ENCODE measurements at regions not wholly inside any gene's neighbourhood (a gene's known extent, or its start where the extent isn't known, plus 50 kb on each side); places are given as distances from the start of the nearest gene placed in this dataset.

- DNase-seq: no peak
Observed at GRCh38 chr6:21381331-21381963, 212.1 kb upstream of the SOX4 start.

- DNase-seq: no peak
Observed at GRCh38 chr6:21382821-21383449, 210.6 kb upstream of the SOX4 start.

GRCh38 chr6:21383450-21384085 lies 210.0 kb upstream of the SOX4 start:
- no peak for DNase-seq

DNA sequence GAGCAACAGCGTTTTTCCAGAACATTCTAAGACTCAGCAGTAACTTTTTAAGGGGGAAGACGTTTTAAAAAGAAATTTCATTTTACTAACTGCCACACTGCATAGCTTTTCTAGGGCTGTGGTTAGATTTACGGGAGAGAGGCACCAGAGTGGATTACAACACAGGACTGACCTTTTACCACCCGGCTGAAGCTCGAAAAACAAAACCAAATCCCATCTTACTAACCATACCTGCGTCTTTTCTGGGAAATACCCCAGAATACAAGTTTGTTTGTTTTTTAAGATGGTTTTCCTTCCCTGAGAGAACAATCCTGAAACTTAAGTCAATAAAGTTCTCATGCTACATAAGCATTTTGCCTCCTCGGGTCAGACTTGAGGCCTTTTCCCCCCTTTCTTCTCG lies 209.3 kb upstream of the SOX4 start:
- no peak for DNase-seq

- DNase-seq: no peak
Observed at GRCh38 chr6:21386744-21387143, 206.8 kb upstream of the SOX4 start.

- DNase-seq: no peak
Observed at GRCh38 chr6:21390532-21391213, 202.9 kb upstream of the SOX4 start.

DNA sequence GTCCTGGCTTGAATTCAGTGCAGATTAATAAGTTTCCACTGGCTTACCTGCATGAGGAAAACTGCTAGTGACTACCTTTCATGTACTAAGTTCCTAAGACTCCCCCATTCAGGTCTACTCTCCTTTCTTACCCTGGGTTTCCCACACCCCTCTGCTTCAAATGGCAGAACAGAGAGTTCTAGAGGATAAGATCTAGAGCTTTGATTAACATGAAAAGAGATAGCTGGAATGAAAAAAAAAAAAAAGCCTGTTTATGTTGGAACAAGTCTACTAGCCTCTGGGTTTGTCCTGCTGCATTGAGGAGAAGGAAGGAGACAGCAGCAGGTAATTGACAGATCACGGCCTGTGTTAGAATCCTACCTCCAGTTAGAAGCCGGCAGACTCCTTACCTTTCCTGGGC lies 201.4 kb upstream of the SOX4 start:
- DNase-seq: no peak

DNA sequence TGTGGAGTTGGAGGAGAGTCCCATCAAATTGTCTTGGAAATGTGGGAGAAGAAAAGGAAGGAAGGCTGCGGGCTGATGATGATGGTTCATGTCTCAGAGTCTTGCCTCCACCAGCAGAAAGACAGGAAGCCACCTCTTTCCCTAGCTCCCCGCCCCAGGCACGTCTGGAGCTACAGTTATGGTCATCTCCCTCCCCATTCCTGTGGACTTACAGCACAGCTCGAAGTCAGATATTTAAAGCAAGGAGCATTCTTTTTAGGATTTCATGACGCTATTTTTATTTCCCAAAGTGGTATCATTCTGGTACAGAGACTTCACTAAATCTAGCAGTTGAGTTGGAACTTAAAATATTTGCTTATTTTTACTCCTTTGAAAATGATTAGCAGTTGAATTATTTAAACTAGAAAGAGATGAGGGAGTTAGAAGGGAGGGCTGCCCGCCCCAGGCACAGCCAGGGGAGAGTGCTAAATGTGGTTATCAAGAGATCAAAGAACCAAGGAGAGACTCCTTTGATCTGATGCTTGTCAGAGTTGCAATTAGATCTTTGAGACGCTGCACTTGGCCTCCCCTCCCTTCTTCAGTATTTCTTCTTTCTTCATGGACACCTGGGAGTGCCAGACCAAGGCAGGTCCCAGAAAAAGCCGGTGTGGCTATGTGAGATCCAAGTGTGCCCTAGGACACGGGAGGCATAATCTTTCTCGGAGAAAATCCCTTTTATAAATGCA lies 199.9 kb upstream of the SOX4 start:
- no peak for DNase-seq

DNA sequence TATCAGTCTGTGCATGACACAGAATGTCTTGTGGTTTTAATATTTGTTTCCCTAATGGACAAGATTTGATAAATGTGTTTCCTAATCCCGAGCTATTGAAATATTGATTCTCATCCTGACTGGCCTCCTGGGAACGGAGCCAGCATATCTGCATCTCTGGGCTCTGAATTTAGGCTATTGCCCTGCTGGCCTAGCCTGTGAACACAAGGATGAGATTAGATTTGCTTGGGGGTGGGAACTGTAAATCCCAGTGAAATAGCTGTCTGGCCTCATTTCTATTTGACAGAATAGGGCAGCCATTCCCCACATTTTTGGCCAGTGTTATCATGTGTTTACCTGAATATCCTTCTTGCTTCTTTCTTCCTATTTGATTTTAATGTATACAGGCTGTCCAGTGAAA lies 198.4 kb upstream of the SOX4 start:
- no peak for DNase-seq

GRCh38 chr6:21396313-21396712 lies 197.2 kb upstream of the SOX4 start:
- no peak for DNase-seq

DNA sequence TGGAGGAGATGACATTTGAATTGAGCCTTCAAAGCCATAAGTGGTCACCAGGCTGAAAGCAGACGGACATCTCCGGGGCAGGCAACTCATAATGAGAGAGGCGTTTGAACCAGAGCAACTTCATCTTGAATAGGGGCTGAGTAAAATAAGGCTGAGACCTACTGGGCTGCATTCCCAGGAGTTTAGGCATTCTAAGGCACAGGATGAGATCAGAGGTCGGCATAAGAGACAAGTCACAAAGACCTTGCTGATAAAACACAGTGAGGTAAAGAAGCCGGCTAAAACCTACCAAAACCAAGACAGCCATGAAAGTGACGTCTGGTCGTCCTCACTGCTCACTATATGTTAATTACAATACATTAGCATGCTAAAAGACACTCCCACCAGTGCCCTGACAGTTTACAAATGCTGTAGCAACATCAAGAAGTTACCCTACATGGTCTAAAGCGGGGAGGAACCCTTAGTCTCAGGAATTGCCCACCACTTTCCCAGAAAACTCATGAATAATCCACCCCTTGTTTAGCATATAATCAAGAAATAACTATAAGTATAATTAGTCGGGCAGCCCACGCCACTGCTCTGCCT lies 194.7 kb upstream of the SOX4 start:
- DNase-seq: no peak

DNA sequence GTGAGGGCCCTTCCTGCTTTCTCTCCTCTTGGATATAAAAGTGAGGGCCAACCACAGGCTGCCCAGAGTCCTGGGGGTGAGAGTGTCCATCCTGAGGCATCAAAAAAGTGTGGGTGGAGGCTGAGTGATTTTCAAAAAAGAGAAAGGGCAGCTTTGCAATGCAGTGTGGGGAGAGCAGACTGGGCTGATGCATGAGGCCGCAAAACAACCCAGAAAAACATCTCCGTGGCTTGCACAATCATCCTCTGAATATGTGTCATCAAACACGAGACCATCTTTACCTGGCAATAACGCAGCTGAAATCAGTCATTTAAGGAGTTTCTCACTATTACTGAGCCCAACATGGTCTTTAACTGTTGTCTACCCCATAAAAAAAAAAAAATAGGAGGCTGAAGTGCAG lies 191.2 kb upstream of the SOX4 start:
- DNase-seq: no peak

DNA sequence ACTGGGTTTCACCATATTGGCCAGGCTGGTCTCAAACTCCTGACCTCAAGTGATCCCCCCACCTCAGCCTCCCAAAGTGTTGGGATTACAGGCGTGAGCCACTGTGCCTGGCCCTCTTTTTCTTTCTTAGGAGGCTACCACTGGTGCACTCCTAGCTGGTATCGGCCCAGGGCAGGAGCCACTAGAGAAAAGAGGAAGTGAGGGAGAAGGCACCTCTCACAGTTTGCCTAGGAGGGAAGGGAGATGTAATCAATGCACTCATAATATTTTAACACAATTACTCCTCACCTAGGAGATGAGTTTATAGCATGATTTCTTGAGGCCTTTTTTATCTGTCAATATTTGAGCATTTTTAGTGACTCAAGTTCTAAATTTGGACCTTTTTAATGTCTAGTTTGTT lies 189.0 kb upstream of the SOX4 start:
- DNase-seq: no peak

- no peak for DNase-seq
Observed at GRCh38 chr6:21406316-21406715, 187.2 kb upstream of the SOX4 start.

DNA sequence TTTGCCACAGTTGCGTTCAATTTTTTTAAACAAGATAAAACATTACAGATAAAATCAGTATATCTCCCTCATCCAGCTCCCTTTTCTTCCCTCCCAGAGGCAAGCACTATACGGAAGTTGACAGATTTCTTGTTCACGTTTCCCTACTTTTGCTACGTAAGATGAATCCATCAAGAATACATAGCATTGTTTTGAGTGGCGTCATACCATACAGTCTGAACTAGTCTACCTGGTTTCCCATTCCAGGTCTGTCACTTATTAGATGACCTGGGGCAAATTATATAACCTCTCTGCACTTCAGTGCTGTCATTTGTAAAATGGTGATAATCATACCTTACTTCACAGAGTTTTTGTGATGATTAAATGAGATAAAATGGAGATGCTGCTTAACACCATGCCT lies 184.3 kb upstream of the SOX4 start:
- no peak for DNase-seq

DNA sequence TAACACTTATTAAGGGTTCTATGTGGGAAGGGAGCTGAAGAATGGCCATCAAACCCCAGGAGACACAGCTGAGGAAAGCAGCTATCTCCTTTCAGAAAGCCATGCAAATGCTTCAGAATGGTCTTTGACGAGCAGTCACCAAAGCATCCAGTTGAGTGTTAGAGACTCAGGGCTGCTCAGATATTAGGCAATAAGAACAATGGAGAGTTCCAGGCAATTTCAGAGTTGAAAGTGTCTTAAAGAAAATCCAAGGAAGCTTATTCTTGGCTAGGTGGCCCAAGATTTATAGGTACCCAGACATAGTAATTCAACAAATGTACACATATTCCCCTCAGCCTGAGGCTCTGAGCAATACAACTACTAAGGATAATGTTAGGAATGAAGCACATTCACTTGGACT lies 180.1 kb upstream of the SOX4 start:
- no peak for DNase-seq

DNA sequence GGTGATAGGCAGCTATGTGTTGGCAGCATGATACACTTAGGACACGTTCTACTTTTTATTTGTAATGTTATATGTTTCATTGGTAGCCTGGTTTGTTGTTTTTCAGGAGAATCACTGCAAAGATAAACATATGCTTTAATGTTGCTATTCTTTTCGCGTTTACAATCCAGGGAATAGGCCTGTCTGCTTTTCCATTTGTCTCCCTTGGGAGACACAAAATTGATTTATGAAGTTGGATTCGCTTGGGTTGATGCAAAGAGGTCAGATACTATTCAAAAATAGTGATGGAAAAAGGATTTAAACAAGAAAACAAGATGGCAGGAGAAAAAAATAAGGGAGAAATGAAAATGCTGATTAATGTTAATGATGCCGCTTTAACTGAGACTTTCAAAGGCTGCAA lies 179.5 kb upstream of the SOX4 start:
- no peak for DNase-seq

- DNase-seq: no peak
Observed at GRCh38 chr6:21420146-21420878, 173.2 kb upstream of the SOX4 start.

DNA sequence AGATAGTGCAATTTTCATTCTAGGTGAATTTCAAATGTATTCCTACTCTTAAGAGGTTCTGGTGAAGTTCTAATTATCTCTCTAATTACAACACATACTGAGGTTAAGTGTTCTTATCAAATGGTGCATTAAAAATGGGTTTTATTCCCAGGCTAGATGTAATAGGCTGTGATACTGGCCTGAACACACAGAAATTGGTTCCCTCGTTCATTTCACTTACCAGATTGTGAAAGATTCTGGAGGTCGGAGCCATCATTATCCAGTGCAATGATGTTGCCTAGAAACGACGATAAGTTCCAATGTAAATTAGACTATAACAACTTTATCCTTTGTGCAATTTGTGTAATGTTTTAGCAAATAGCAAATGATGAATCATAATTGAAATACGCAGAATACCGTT lies 172.6 kb upstream of the SOX4 start:
- no peak for DNase-seq

- DNase-seq: no peak
Observed at GRCh38 chr6:21423106-21423854, 170.3 kb upstream of the SOX4 start.

Data from skin of body (tissue), 1 donor.